Karpas-422 (cell line): ENCODE measurements at regions not wholly inside any gene's neighbourhood (a gene's known extent, or its start where the extent isn't known, plus 50 kb on each side); places are given as distances from the start of the nearest gene placed in this dataset.

Source experiments
- DNase-seq: peaks from one replicate; pipeline ENCODE4 v3.0.0-alpha.2; 2015
- H2AFZ ChIP-seq: fragments of 200-600 bp; sonication (generic); 2 replicates; pipeline ENCODE4 v1.6.1; 2014; ENCODE audit warnings: antibody characterized with exemption, low read length, mixed read lengths
- H3K27ac ChIP-seq: fragments of 200-600 bp; sonication (generic); 2 replicates; pipeline ENCODE4 v1.5.1; 2014; ENCODE audit warnings: mild to moderate bottlenecking, low read length, moderate library complexity
- H3K27me3 ChIP-seq: fragments of 200-600 bp; sonication (generic); 2 replicates; pipeline ENCODE4 v1.6.1; 2014; ENCODE audit warnings: low read length, mixed read lengths
- H3K36me3 ChIP-seq: fragments of 200-600 bp; sonication (generic); 2 replicates; pipeline ENCODE4 v1.6.1; 2014; ENCODE audit warnings: low read length, mixed read lengths; ENCODE audit not compliant: insufficient read depth
- H3K4me1 ChIP-seq: fragments of 200-600 bp; sonication (generic); 2 replicates; pipeline ENCODE4 v1.6.1; 2014; ENCODE audit warnings: mild to moderate bottlenecking, low read length, mixed read lengths
- H3K4me2 ChIP-seq: fragments of 200-600 bp; sonication (generic); 2 replicates; pipeline ENCODE4 v1.6.1; 2014; ENCODE audit warnings: low read length, low read depth, mild to moderate bottlenecking; ENCODE audit not compliant: poor library complexity, severe bottlenecking
- H3K4me3 ChIP-seq: fragments of 200-600 bp; sonication (generic); 2 replicates; pipeline ENCODE4 v1.5.1; 2014; ENCODE audit warnings: mild to moderate bottlenecking, antibody characterized with exemption, low read length, mixed read lengths
- H3K79me2 ChIP-seq: fragments of 200-600 bp; sonication (generic); 2 replicates; pipeline ENCODE4 v1.6.1; 2014; ENCODE audit warnings: mild to moderate bottlenecking, low read length, mixed read lengths
- H3K9ac ChIP-seq: fragments of 200-600 bp; sonication (generic); 2 replicates; pipeline ENCODE4 v1.6.0; 2014; ENCODE audit warnings: low read length
- H3K9me2 ChIP-seq: fragments of 200-600 bp; sonication (generic), shearing (Covaris generic); replicated peaks from 2 replicates; pipeline ENCODE4 v1.6.0; 2014; ENCODE audit warnings: mild to moderate bottlenecking, low read length, moderate library complexity; ENCODE audit not compliant: insufficient read depth
- H3K9me3 ChIP-seq: fragments of 300-700, 200-600 bp; sonication (generic); 2 replicates; pipeline ENCODE4 v1.6.1; 2014; ENCODE audit warnings: low read length, mixed read lengths
- H4K20me1 ChIP-seq: fragments of 200-600 bp; sonication (generic); 2 replicates; pipeline ENCODE4 v1.6.1; 2014; ENCODE audit warnings: mild to moderate bottlenecking, antibody characterized with exemption, low read length, low read depth; ENCODE audit not compliant: insufficient read depth

GRCh38 chr17:71993363-71993762, 127.5 kb upstream of the SOX9 start:
- no peak overlapping the region for H3K27ac ChIP-seq
- no peak overlapping the region for H3K4me2 ChIP-seq
- peaks cover 5% of the 10 kb centered on the region for H3K4me1 ChIP-seq
- no peaks in the 10 kb centered on the region for H3K79me2 ChIP-seq
- no peaks in the 10 kb centered on the region for H4K20me1 ChIP-seq
- no peaks in the 10 kb centered on the region for H3K36me3 ChIP-seq
- no peaks in the 10 kb centered on the region for H3K27me3 ChIP-seq
- H2AFZ ChIP-seq = no peak overlapping the region
- H3K9me3 ChIP-seq = no peaks in the 10 kb centered on the region
- no peak for DNase-seq
- no peaks in the 10 kb centered on the region for H3K9me2 ChIP-seq
- H3K9ac ChIP-seq = no peak overlapping the region
- no peak overlapping the region for H3K4me3 ChIP-seq

- Histone ChIP-seq H3K9ac (no peak overlapping the region), H3K4me1 (peaks cover 6% of the 10 kb centered on the region), H3K4me2 (no peak overlapping the region), H3K9me2 (no peaks in the 10 kb centered on the region), H3K4me3 (no peak overlapping the region), H3K79me2 (no peaks in the 10 kb centered on the region), H3K36me3 (no peaks in the 10 kb centered on the region), H3K27ac (no peak overlapping the region), H3K9me3 (no peaks in the 10 kb centered on the region), H2AFZ (no peak overlapping the region), H4K20me1 (no peaks in the 10 kb centered on the region), H3K27me3 (no peaks in the 10 kb centered on the region)
- DNase-seq = no peak
These were observed 125.2 kb upstream of the SOX9 start for GRCh38 chr17:71995590-71995989.

GRCh38 chr17:72004011-72004427, 116.8 kb upstream of the SOX9 start:
- Histone ChIP-seq H3K79me2 (no peaks in the 10 kb centered on the region), H3K9ac (no peak overlapping the region), H3K27me3 (no peaks in the 10 kb centered on the region), H3K4me1 (no peaks in the 10 kb centered on the region), H4K20me1 (no peaks in the 10 kb centered on the region), H3K36me3 (no peaks in the 10 kb centered on the region), H3K27ac (no peak overlapping the region), H3K4me2 (no peak overlapping the region), H3K9me2 (no peaks in the 10 kb centered on the region), H3K9me3 (no peaks in the 10 kb centered on the region), H2AFZ (no peak overlapping the region), H3K4me3 (no peak overlapping the region)
- DNase-seq = no peak

- Histone ChIP-seq H3K4me3 (no peak overlapping the region), H3K27me3 (no peaks in the 10 kb centered on the region), H3K9ac (no peak overlapping the region), H2AFZ (no peak overlapping the region), H3K36me3 (no peaks in the 10 kb centered on the region), H3K9me2 (no peaks in the 10 kb centered on the region), H3K4me1 (no peaks in the 10 kb centered on the region), H3K79me2 (no peaks in the 10 kb centered on the region), H3K4me2 (no peak overlapping the region), H3K27ac (no peak overlapping the region), H4K20me1 (no peaks in the 10 kb centered on the region), H3K9me3 (no peaks in the 10 kb centered on the region)
- DNase-seq = no peak
These were observed 116.0 kb upstream of the SOX9 start for GRCh38 chr17:72004611-72005331.

- DNase-seq = no peak
- Histone ChIP-seq H3K9me2 (no peaks in the 10 kb centered on the region), H3K4me3 (no peak overlapping the region), H3K4me2 (no peak overlapping the region), H3K79me2 (no peaks in the 10 kb centered on the region), H3K4me1 (no peaks in the 10 kb centered on the region), H3K27me3 (no peaks in the 10 kb centered on the region), H4K20me1 (no peaks in the 10 kb centered on the region), H3K9me3 (no peaks in the 10 kb centered on the region), H2AFZ (no peak overlapping the region), H3K27ac (no peak overlapping the region), H3K36me3 (no peaks in the 10 kb centered on the region), H3K9ac (no peak overlapping the region)
These were observed 115.3 kb upstream of the SOX9 start for GRCh38 chr17:72005332-72006163.

- H3K9me2 ChIP-seq = no peaks in the 10 kb centered on the region
- H3K27me3 ChIP-seq = no peaks in the 10 kb centered on the region
- H2AFZ ChIP-seq = no peak overlapping the region
- H4K20me1 ChIP-seq = no peaks in the 10 kb centered on the region
- H3K27ac ChIP-seq = no peak overlapping the region
- H3K4me1 ChIP-seq = no peaks in the 10 kb centered on the region
- no peak overlapping the region for H3K4me3 ChIP-seq
- no peak overlapping the region for H3K4me2 ChIP-seq
- H3K36me3 ChIP-seq = no peaks in the 10 kb centered on the region
- H3K9ac ChIP-seq = no peak overlapping the region
- no peak for DNase-seq
- H3K79me2 ChIP-seq = no peaks in the 10 kb centered on the region
- H3K9me3 ChIP-seq = no peaks in the 10 kb centered on the region
These were observed 112.5 kb upstream of the SOX9 start for GRCh38 chr17:72008236-72008876.

- H3K9me2 ChIP-seq = no peaks in the 10 kb centered on the region
- no peaks in the 10 kb centered on the region for H3K36me3 ChIP-seq
- H2AFZ ChIP-seq = no peak overlapping the region
- no peak for DNase-seq
- H3K4me3 ChIP-seq = no peak overlapping the region
- H3K9me3 ChIP-seq = no peaks in the 10 kb centered on the region
- H3K27ac ChIP-seq = no peak overlapping the region
- no peak overlapping the region for H3K4me2 ChIP-seq
- no peaks in the 10 kb centered on the region for H4K20me1 ChIP-seq
- H3K27me3 ChIP-seq = no peaks in the 10 kb centered on the region
- H3K9ac ChIP-seq = no peak overlapping the region
- no peaks in the 10 kb centered on the region for H3K79me2 ChIP-seq
- no peaks in the 10 kb centered on the region for H3K4me1 ChIP-seq
These were observed 109.3 kb upstream of the SOX9 start for GRCh38 chr17:72011561-72011960.

GRCh38 chr17:72021417-72022041, 99.3 kb upstream of the SOX9 start:
- Histone ChIP-seq H2AFZ (no peak overlapping the region), H3K27ac (peak overlapping the region; percentile 98), H3K27me3 (no peaks in the 10 kb centered on the region), H3K4me1 (peaks cover 92% of the 10 kb centered on the region), H4K20me1 (no peaks in the 10 kb centered on the region), H3K9me3 (no peaks in the 10 kb centered on the region), H3K79me2 (no peaks in the 10 kb centered on the region), H3K9me2 (no peaks in the 10 kb centered on the region), H3K4me3 (peak overlapping the region; percentile 38), H3K4me2 (peak overlapping the region; percentile 79), H3K9ac (peak overlapping the region; percentile 57), H3K36me3 (no peaks in the 10 kb centered on the region)
- peak; percentile 85 for DNase-seq
